Transverse colon (tissue), 4 donors: ENCODE measurements at regions not wholly inside any gene's neighbourhood (a gene's known extent, or its start where the extent isn't known, plus 50 kb on each side); places are given as distances from the start of the nearest gene placed in this dataset.

Source experiments
- DNase-seq: peaks from one replicate; pipeline ENCODE4 v3.0.0-alpha.2; 2019
- H3K27ac ChIP-seq, 4 donors: fragments of 200-600 bp; sonication (generic); 2 replicates each; pipeline ENCODE4 v1.5.1; 2016 to 2018; ENCODE audit warnings: inconsistent platforms in 4 of 4
- H3K27me3 ChIP-seq: fragments of 200-600 bp; sonication (generic); 2 replicates; pipeline ENCODE4 v1.5.1; 2017; ENCODE audit warnings: inconsistent platforms
- H3K36me3 ChIP-seq, 4 donors: fragments of 200-600 bp; sonication (generic); 2 replicates each; pipeline ENCODE4 v1.5.1; 2017 to 2019; ENCODE audit warnings: inconsistent platforms in 4 of 4
- H3K4me1 ChIP-seq, 4 donors: fragments of 200-600 bp; sonication (generic); 2 replicates each; pipeline ENCODE4 v1.5.1; 2017 to 2020; ENCODE audit warnings: inconsistent platforms in 4 of 4
- H3K4me3 ChIP-seq, 4 donors: fragments of 200-600 bp; sonication (generic); 1 replicate in 1 of 4; 2 replicates in 3 of 4; pipeline versions ENCODE4 v1.5.1 to v1.6.1; 2017 to 2019; ENCODE audit warnings: inconsistent platforms in 4 of 4
- H3K9me3 ChIP-seq, 2 donors: fragments of 200-600 bp; sonication (generic); 2 replicates each; pipeline ENCODE4 v1.5.1; 2017 to 2019; ENCODE audit warnings: inconsistent platforms in 2 of 2
- CTCF ChIP-seq, 5 experiments: fragments of 200-600 bp in 3 of 5; fragments of 450-650 bp in 2 of 5; sonication (generic) in 3 of 5; IDR thresholded peaks; 1 replicate in 2 of 5; 2 replicates in 3 of 5; pipeline ENCODE4 v1.5.1; 2016 to 2017; ENCODE audit warnings: antibody characterized with exemption in 5 of 5, inconsistent platforms in 3 of 5, mild to moderate bottlenecking in 2 of 5, moderate library complexity in 1 of 5
- EP300 ChIP-seq: sonication (generic); formaldehyde crosslinking; IDR thresholded peaks from one replicate; pipeline ENCODE4 v1.6.1; 2017; ENCODE audit warnings: antibody characterized with exemption, low read depth
- POLR2A ChIP-seq: fragments of 450-650 bp; IDR thresholded peaks from one replicate; pipeline ENCODE4 v1.6.1; 2016; ENCODE audit warnings: antibody characterized with exemption, mild to moderate bottlenecking, moderate library complexity
- POLR2AphosphoS5 ChIP-seq, 3 donors: sonication (generic); formaldehyde crosslinking; IDR thresholded peaks; one replicate each; pipeline ENCODE4 v1.6.1; 2016; ENCODE audit warnings: antibody characterized with exemption in 3 of 3
- WGBS, 2 donors: methylation state at CpG; one replicate each; pipeline ENCODE4 v1.1.5; 2018; ENCODE audit warnings: low coverage in 1 of 2; 5-methylcytosine and 5-hydroxymethylcytosine counted together
- in situ Hi-C, 4 donors: fragments of 200-750 bp; cut with MboI; loops; one replicate each; pipeline versions ENCODE4 v1.15.0 to v1.15.1; 2017; ENCODE audit warnings: low sequenced_read_pairs in 3 of 4, low pct_ligation_motif_present in 1 of 4, low pct_unique_long_range_greater_than_20kb in 1 of 4
- intact Hi-C: fragments of 100-400 bp; cut with DNase I; formaldehyde crosslinking; loops from one replicate; pipeline ENCODE4 v1.15.1; 2023; ENCODE audit warnings: low total_unique reads

GRCh38 chr18:30765247-30765646 is 277.3 kb downstream of the DSC3 start:
- intact Hi-C loops, result no loop called here
- no peak for DNase-seq
- 63 to 78% methylated on average over 3 to 4 of the region's 4 CpGs for WGBS, 2 donors
- Histone ChIP-seq H3K27ac (no peak overlapping the region), H3K4me1 (peaks cover 0 to 8% (median 0%) of the 10 kb centered on the region in 4 donors), H3K27me3 (no peaks in the 10 kb centered on the region), H3K4me3 (no peak overlapping the region), H3K9me3 (no peaks in the 10 kb centered on the region), H3K36me3 (no peaks in the 10 kb centered on the region)
- in situ Hi-C loops, result no loop called here
- TF ChIP-seq POLR2AphosphoS5 (IDR thresholded peaks at IDR 0.05) (no peak), CTCF (IDR thresholded peaks at IDR 0.05) (no peak), POLR2A (no peak), EP300 (no peak)

GRCh38 chr18:30763902-30764350 is 278.6 kb downstream of the DSC3 start:
- no peak overlapping the region for H3K4me3 ChIP-seq
- H3K36me3 ChIP-seq, result no peaks in the 10 kb centered on the region
- intact Hi-C loops (no loop called here), in situ Hi-C loops (no loop called here)
- H3K27ac ChIP-seq, result no peak overlapping the region
- no peak for TF ChIP-seq POLR2A
- no peak for TF ChIP-seq POLR2AphosphoS5 (IDR thresholded peaks at IDR 0.05)
- TF ChIP-seq EP300, result no peak
- TF ChIP-seq CTCF (IDR thresholded peaks at IDR 0.05), result no peak
- peaks cover 0 to 8% (median 0%) of the 10 kb centered on the region in 4 donors for H3K4me1 ChIP-seq
- H3K9me3 ChIP-seq, result no peaks in the 10 kb centered on the region
- WGBS, 2 donors, result 10 to 33% methylated on average over 2 to 3 of the region's 3 CpGs
- no peaks in the 10 kb centered on the region for H3K27me3 ChIP-seq
- DNase-seq, result no peak

- no peaks in the 10 kb centered on the region for H3K36me3 ChIP-seq
- H3K4me1 ChIP-seq, result no peaks in the 10 kb centered on the region
- H3K4me3 ChIP-seq, result no peak overlapping the region
- intact Hi-C loops, result no loop called here
- no peaks in the 10 kb centered on the region for H3K9me3 ChIP-seq
- TF ChIP-seq EP300 (no peak), POLR2A (no peak), POLR2AphosphoS5 (IDR thresholded peaks at IDR 0.05) (no peak), CTCF (IDR thresholded peaks at IDR 0.05) (no peak)
- DNase-seq, result no peak
- H3K27me3 ChIP-seq, result no peaks in the 10 kb centered on the region
- H3K27ac ChIP-seq, result no peak overlapping the region
- in situ Hi-C loops, result no loop called here
Measured at GRCh38 chr18:30754846-30755245, 287.7 kb downstream of the DSC3 start.

- no peak for DNase-seq
- Histone ChIP-seq H3K4me1 (no peaks in the 10 kb centered on the region), H3K27ac (no peak overlapping the region), H3K4me3 (no peak overlapping the region), H3K36me3 (no peaks in the 10 kb centered on the region), H3K9me3 (no peaks in the 10 kb centered on the region), H3K27me3 (no peaks in the 10 kb centered on the region)
- WGBS, 2 donors, result 23 to 45% methylated on average over 3 to 5 of the region's 5 CpGs
- intact Hi-C loops (no loop called here), in situ Hi-C loops (no loop called here)
- TF ChIP-seq POLR2A, result no peak
- TF ChIP-seq CTCF (IDR thresholded peaks at IDR 0.05), result no peak
- TF ChIP-seq POLR2AphosphoS5 (IDR thresholded peaks at IDR 0.05), result no peak
Measured at GRCh38 chr18:30748541-30748940, 294.0 kb downstream of the DSC3 start.
